CD8-positive, alpha-beta memory T cell (primary cell): ENCODE measurements at regions not wholly inside any gene's neighbourhood (a gene's known extent, or its start where the extent isn't known, plus 50 kb on each side); places are given as distances from the start of the nearest gene placed in this dataset.

ENCODE experiments used
- CTCF ChIA-PET: fragments of 350-600 bp; sonication (Branson Sonifier 250); formaldehyde crosslinking; loops from one replicate; lab custom pipeline; 2021; ENCODE audit warnings: antibody characterized with exemption; lab: Charles Lee
- POLR2A ChIA-PET: fragments of 350-600 bp; sonication (Branson Sonifier 250); formaldehyde crosslinking; loops from one replicate; lab custom pipeline; 2021; ENCODE audit warnings: antibody characterized with exemption; lab: Charles Lee
- DNase-seq, 5 donors: peaks; one replicate each; pipeline versions ENCODE4 v3.0.0 to v3.0.0-alpha.2; 2020 to 2022; ENCODE audit warnings: mixed read lengths in 1 of 5
- H3K27ac ChIP-seq: one replicate; pipeline ENCODE4 v1.7.0; 2013; ENCODE audit warnings: low read depth, mild to moderate bottlenecking, low read length, moderate library complexity
- H3K27me3 ChIP-seq: 2 replicates; pipeline ENCODE4 v1.7.0; 2013; ENCODE audit warnings: low read length, mild to moderate bottlenecking; ENCODE audit not compliant: insufficient read depth, poor library complexity, severe bottlenecking
- H3K36me3 ChIP-seq: 2 replicates; pipeline ENCODE4 v1.7.0; 2013; ENCODE audit warnings: mild to moderate bottlenecking, low read length, moderate library complexity; ENCODE audit not compliant: insufficient read depth
- H3K4me1 ChIP-seq: 2 replicates; pipeline ENCODE4 v1.7.0; 2013; ENCODE audit warnings: mild to moderate bottlenecking, low read length, moderate library complexity; ENCODE audit not compliant: insufficient read depth
- H3K4me3 ChIP-seq: 2 replicates; pipeline ENCODE4 v1.7.0; 2013; ENCODE audit warnings: mild to moderate bottlenecking, low read length
- H3K9me3 ChIP-seq: 2 replicates; pipeline ENCODE4 v1.7.0; 2013; ENCODE audit warnings: mild to moderate bottlenecking, low read length
- H3K27ac Mint-ChIP-seq, 8 donors: one replicate each; pipeline ENCODE4 v1.8.0; 2020 to 2021; ENCODE audit warnings: mixed read lengths in 8 of 8, mild to moderate bottlenecking in 6 of 8, inconsistent platforms in 3 of 8, moderate library complexity in 3 of 8
- H3K27me3 Mint-ChIP-seq, 2 donors: one replicate each; pipeline ENCODE4 v1.8.0; 2020 to 2021; ENCODE audit warnings: mixed read lengths in 2 of 2, mild to moderate bottlenecking in 1 of 2, moderate library complexity in 1 of 2
- H3K36me3 Mint-ChIP-seq, 3 donors: one replicate each; pipeline ENCODE4 v1.8.0; 2020 to 2021; ENCODE audit warnings: mixed read lengths in 3 of 3, inconsistent platforms in 1 of 3, mild to moderate bottlenecking in 1 of 3
- H3K4me1 Mint-ChIP-seq, 3 donors: one replicate each; pipeline ENCODE4 v1.8.0; 2020 to 2021; ENCODE audit warnings: mixed read lengths in 3 of 3, inconsistent platforms in 1 of 3, mild to moderate bottlenecking in 1 of 3
- H3K4me3 Mint-ChIP-seq, 7 donors: one replicate each; pipeline ENCODE4 v1.8.0; 2020 to 2021; ENCODE audit warnings: mixed read lengths in 7 of 7, mild to moderate bottlenecking in 6 of 7, moderate library complexity in 4 of 7, inconsistent platforms in 2 of 7
- H3K9me3 Mint-ChIP-seq, 5 donors: one replicate each; pipeline ENCODE4 v1.8.0; 2020 to 2022; ENCODE audit warnings: mixed read lengths in 5 of 5, mild to moderate bottlenecking in 3 of 5, moderate library complexity in 2 of 5, inconsistent platforms in 1 of 5

- no peak for DNase-seq
- Mint-ChIP-seq H3K27ac (no peak overlapping the region), H3K9me3 (peaks cover 0 to 5% (median 0%) of the 10 kb centered on the region in 5 donors), H3K4me1 (no peaks in the 10 kb centered on the region), H3K4me3 (no peak overlapping the region), H3K27me3 (peaks cover 0 to 3% of the 10 kb centered on the region in 2 donors), H3K36me3 (no peaks in the 10 kb centered on the region)
- no peaks in the 10 kb centered on the region for H3K9me3 ChIP-seq
- no peaks in the 10 kb centered on the region for H3K4me1 ChIP-seq
- no peaks in the 10 kb centered on the region for H3K27me3 ChIP-seq
- H3K27ac ChIP-seq: no peak overlapping the region
- no peak overlapping the region for H3K4me3 ChIP-seq
- POLR2A ChIA-PET: no interaction called here
- H3K36me3 ChIP-seq: no peaks in the 10 kb centered on the region
- CTCF ChIA-PET: no interaction called here
Observed at GRCh38 chr11:92802644-92803043, 166.8 kb upstream of the MTNR1B start.

GRCh38 chr11:92803391-92803790 lies 166.1 kb upstream of the MTNR1B start:
- Histone ChIP-seq H3K9me3 (no peaks in the 10 kb centered on the region), H3K4me1 (no peaks in the 10 kb centered on the region), H3K27me3 (no peaks in the 10 kb centered on the region), H3K36me3 (no peaks in the 10 kb centered on the region), H3K27ac (no peak overlapping the region), H3K4me3 (no peak overlapping the region)
- ChIA-PET CTCF (no interaction called here), POLR2A (no interaction called here)
- no peak for DNase-seq
- Mint-ChIP-seq H3K9me3 (peaks cover 0 to 5% (median 0%) of the 10 kb centered on the region in 5 donors), H3K4me3 (no peak overlapping the region), H3K27ac (no peak overlapping the region), H3K36me3 (no peaks in the 10 kb centered on the region), H3K27me3 (peaks cover 0 to 3% of the 10 kb centered on the region in 2 donors), H3K4me1 (no peaks in the 10 kb centered on the region)

GRCh38 chr11:92804388-92804966 lies 165.0 kb upstream of the MTNR1B start:
- Histone ChIP-seq H3K4me1 (no peaks in the 10 kb centered on the region), H3K4me3 (no peak overlapping the region), H3K36me3 (no peaks in the 10 kb centered on the region), H3K27ac (no peak overlapping the region), H3K9me3 (no peaks in the 10 kb centered on the region), H3K27me3 (no peaks in the 10 kb centered on the region)
- no peaks in the 10 kb centered on the region for H3K36me3 Mint-ChIP-seq
- CTCF ChIA-PET: no interaction called here
- POLR2A ChIA-PET: no interaction called here
- peaks cover 0 to 3% of the 10 kb centered on the region in 2 donors for H3K27me3 Mint-ChIP-seq
- H3K4me3 Mint-ChIP-seq: no peak overlapping the region
- no peaks in the 10 kb centered on the region for H3K4me1 Mint-ChIP-seq
- H3K27ac Mint-ChIP-seq: no peak overlapping the region
- H3K9me3 Mint-ChIP-seq: peaks cover 0 to 5% (median 0%) of the 10 kb centered on the region in 5 donors
- no peak for DNase-seq

GRCh38 chr11:92808022-92808421 lies 161.4 kb upstream of the MTNR1B start:
- no peaks in the 10 kb centered on the region for H3K36me3 ChIP-seq
- no peaks in the 10 kb centered on the region for H3K27me3 ChIP-seq
- no peaks in the 10 kb centered on the region for H3K9me3 ChIP-seq
- Mint-ChIP-seq H3K27ac (no peak overlapping the region), H3K9me3 (peaks cover 0 to 2% (median 0%) of the 10 kb centered on the region in 5 donors), H3K4me1 (no peaks in the 10 kb centered on the region), H3K27me3 (peaks cover 0 to 3% of the 10 kb centered on the region in 2 donors), H3K36me3 (no peaks in the 10 kb centered on the region), H3K4me3 (no peak overlapping the region)
- POLR2A ChIA-PET: no interaction called here
- CTCF ChIA-PET: no interaction called here
- no peak for DNase-seq
- no peak overlapping the region for H3K27ac ChIP-seq
- H3K4me1 ChIP-seq: no peaks in the 10 kb centered on the region
- H3K4me3 ChIP-seq: no peak overlapping the region

- POLR2A ChIA-PET: no interaction called here
- H3K36me3 ChIP-seq: no peaks in the 10 kb centered on the region
- no peaks in the 10 kb centered on the region for H3K9me3 ChIP-seq
- CTCF ChIA-PET: interaction anchor here (1.0 kb wide), 1 partner anchor 1510 kb away, joined by 3 read pairs; no protein-coding TSS in a partner anchor
- no peak overlapping the region for H3K27ac ChIP-seq
- no peak overlapping the region for H3K4me3 ChIP-seq
- no peak for DNase-seq
- no peak overlapping the region for H3K4me3 Mint-ChIP-seq
- no peaks in the 10 kb centered on the region for H3K27me3 Mint-ChIP-seq
- no peaks in the 10 kb centered on the region for H3K27me3 ChIP-seq
- no peaks in the 10 kb centered on the region for H3K4me1 Mint-ChIP-seq
- no peak overlapping the region for H3K27ac Mint-ChIP-seq
- H3K4me1 ChIP-seq: no peaks in the 10 kb centered on the region
- H3K36me3 Mint-ChIP-seq: no peaks in the 10 kb centered on the region
- H3K9me3 Mint-ChIP-seq: peaks cover 0 to 2% (median 0%) of the 10 kb centered on the region in 5 donors
Observed at GRCh38 chr11:92810423-92811064, 158.9 kb upstream of the MTNR1B start.

GRCh38 chr11:92811341-92811740 lies 158.1 kb upstream of the MTNR1B start:
- peaks cover 0 to 5% (median 0%) of the 10 kb centered on the region in 5 donors for H3K9me3 Mint-ChIP-seq

GRCh38 chr11:92812841-92813240 lies 156.6 kb upstream of the MTNR1B start:
- Mint-ChIP-seq H3K27ac (no peak overlapping the region), H3K4me1 (no peaks in the 10 kb centered on the region), H3K9me3 (peaks cover 0 to 6% (median 0%) of the 10 kb centered on the region in 5 donors), H3K4me3 (no peak overlapping the region), H3K36me3 (no peaks in the 10 kb centered on the region), H3K27me3 (no peaks in the 10 kb centered on the region)
- Histone ChIP-seq H3K4me3 (no peak overlapping the region), H3K27me3 (no peaks in the 10 kb centered on the region), H3K4me1 (no peaks in the 10 kb centered on the region), H3K9me3 (no peaks in the 10 kb centered on the region), H3K36me3 (no peaks in the 10 kb centered on the region), H3K27ac (no peak overlapping the region)
- ChIA-PET POLR2A (no interaction called here), CTCF (no interaction called here)
- DNase-seq: no peak

More at GRCh38 chr11:92811341-92811740, 158.1 kb upstream of the MTNR1B start:
- no peaks in the 10 kb centered on the region for H3K27me3 ChIP-seq
- CTCF ChIA-PET: interaction anchor here (1.0 kb wide), 1 partner anchor 1510 kb away, joined by 3 read pairs; no protein-coding TSS in a partner anchor
- H3K4me1 ChIP-seq: no peaks in the 10 kb centered on the region
- no peak overlapping the region for H3K27ac ChIP-seq
- no peaks in the 10 kb centered on the region for H3K36me3 Mint-ChIP-seq
- no peak overlapping the region for H3K27ac Mint-ChIP-seq
- no peak overlapping the region for H3K4me3 ChIP-seq
- POLR2A ChIA-PET: no interaction called here
- no peaks in the 10 kb centered on the region for H3K36me3 ChIP-seq
- no peaks in the 10 kb centered on the region for H3K4me1 Mint-ChIP-seq
- H3K9me3 ChIP-seq: no peaks in the 10 kb centered on the region
- DNase-seq: no peak
- H3K4me3 Mint-ChIP-seq: no peak overlapping the region
- no peaks in the 10 kb centered on the region for H3K27me3 Mint-ChIP-seq

- Histone ChIP-seq H3K36me3 (no peaks in the 10 kb centered on the region), H3K27ac (no peak overlapping the region), H3K27me3 (no peaks in the 10 kb centered on the region), H3K4me1 (no peaks in the 10 kb centered on the region), H3K4me3 (no peak overlapping the region), H3K9me3 (no peaks in the 10 kb centered on the region)
- DNase-seq: no peak
- no peaks in the 10 kb centered on the region for H3K36me3 Mint-ChIP-seq
- ChIA-PET POLR2A (no interaction called here), CTCF (no interaction called here)
- H3K9me3 Mint-ChIP-seq: peaks cover 0 to 4% (median 0%) of the 10 kb centered on the region in 5 donors
- no peaks in the 10 kb centered on the region for H3K27me3 Mint-ChIP-seq
- no peak overlapping the region for H3K4me3 Mint-ChIP-seq
- no peaks in the 10 kb centered on the region for H3K4me1 Mint-ChIP-seq
- H3K27ac Mint-ChIP-seq: no peak overlapping the region
Observed at GRCh38 chr11:92819830-92820229, 149.6 kb upstream of the MTNR1B start.
